ENCODE measurements at regions not wholly inside any gene's neighbourhood (a gene's known extent, or its start where the extent isn't known, plus 50 kb on each side); places are given as distances from the start of the nearest gene placed in this dataset.

- TF ChIP-seq ZNF7 (CRISPR knock-in tag; IDR thresholded peaks at IDR 0.05): no peak
These were observed 201.4 kb downstream of the AASDH start (continued) for GRCh38 chr4:56185901-56186300.

GRCh38 chr4:56184214-56184613 lies 203.1 kb downstream of the AASDH start:
- Histone ChIP-seq H3K4me2 (ENCODE audit: low read depth, low read length) (no peak overlapping the region), H3K9ac (ENCODE audit: insufficient read depth, low read depth, low read length) (no peak overlapping the region), H2AFZ (ENCODE audit: low read length) (no peak overlapping the region), H4K20me1 (ENCODE audit: insufficient read depth, low read length) (no peaks in the 10 kb centered on the region), H3K27ac (ENCODE audit: extremely low read length, insufficient read depth, low read length) (no peak overlapping the region), H3K27me3 (ENCODE audit: control insufficient read depth in 1 of 2, insufficient read depth in 2 of 2, low read length in 2 of 2) (no peaks in the 10 kb centered on the region), H3K9me3 (ENCODE audit: low read length) (no peaks in the 10 kb centered on the region), H3K36me3 (replicated peaks in 1 of 2; ENCODE audit: control insufficient read depth in 1 of 2, insufficient read depth in 2 of 2, low read length in 2 of 2) (no peaks in the 10 kb centered on the region), H3K4me3 (replicated peaks in 1 of 3; ENCODE audit: insufficient read depth in 1 of 3, low read depth in 2 of 3, low read length in 3 of 3) (no peak overlapping the region), H3K4me1 (ENCODE audit: insufficient read depth, low read length) (peaks cover 11% of the 10 kb centered on the region), H3K79me2 (ENCODE audit: insufficient read depth, low read length) (no peaks in the 10 kb centered on the region)
- no peak for ATAC-seq
- DNase-seq (ENCODE audit: low spot score): no peak
- ChIA-PET POLR2A (no interaction called here), CTCF (ENCODE audit: low intra/inter-chr PET ratio, low total read pairs) (no interaction called here)
- no TSS peak for BruUV-seq (replicated peaks)
- TF ChIP-seq ZNF292 (CRISPR knock-in tag; IDR thresholded peaks at IDR 0.05; ENCODE audit: borderline replicate concordance, low read depth) (no peak), ZNF850 (CRISPR knock-in tag; conservative IDR thresholded peaks at IDR 0.05) (no peak), MAFK (conservative IDR thresholded peaks at IDR 0.05 in 1 of 2, IDR thresholded peaks at IDR 0.05 in 1 of 2; ENCODE audit: low read length in 2 of 2) (peak; percentile 92 to 95), ETV6 (CRISPR knock-in tag; conservative IDR thresholded peaks at IDR 0.05) (no peak), NR2F6 (IDR thresholded peaks at IDR 0.05) (no peak), NR2F6 (CRISPR knock-in tag; IDR thresholded peaks at IDR 0.05) (no peak), ZBTB39 (CRISPR knock-in tag; IDR thresholded peaks at IDR 0.05) (no peak), MAFF (IDR thresholded peaks at IDR 0.05; ENCODE audit: low read depth, low read length) (peak; percentile 95)
- intact Hi-C loops (cut with micrococcal nuclease; ENCODE audit: unreplicated experiment): no loop called here
- WGBS (ENCODE audit: low lambda C conversion rate): 86% methylated on average over 6 of the region's 6 CpGs
- in situ Hi-C loops (cut with HindIII; ENCODE audit: extremely low pct_ligation_motif_present, low pct_unique_long_range_greater_than_20kb): no loop called here
- FAIRE-seq: no peak

All from HepG2 (cell line).